H9 (cell line): ENCODE measurements at regions not wholly inside any gene's neighbourhood (a gene's known extent, or its start where the extent isn't known, plus 50 kb on each side); places are given as distances from the start of the nearest gene placed in this dataset.

Experiments used
- DNase-seq: peaks from one replicate; pipeline ENCODE4 v3.0.0-alpha.2; 2017
- H2AFZ ChIP-seq: one replicate; pipeline ENCODE4 v1.6.1; 2013; ENCODE audit warnings: mild to moderate bottlenecking, low read length, control low read depth, moderate library complexity
- H2AK5ac ChIP-seq: 2 replicates; pipeline ENCODE4 v1.6.1; 2013; ENCODE audit warnings: low read length, control low read depth, mixed read lengths; ENCODE audit not compliant: insufficient read length
- H2BK120ac ChIP-seq: one replicate; pipeline ENCODE4 v1.6.1; 2013; ENCODE audit warnings: low read depth, mild to moderate bottlenecking, low read length, control low read depth, inconsistent platforms; ENCODE audit not compliant: poor library complexity, severe bottlenecking
- H2BK12ac ChIP-seq: 2 replicates; pipeline ENCODE4 v1.6.1; 2013; ENCODE audit warnings: low read length, control low read depth, mixed read lengths, low read depth; ENCODE audit not compliant: insufficient read length
- H2BK15ac ChIP-seq: 2 replicates; pipeline ENCODE4 v1.6.1; 2013; ENCODE audit warnings: low read depth, low read length, control low read depth
- H2BK20ac ChIP-seq: one replicate; pipeline ENCODE4 v1.6.1; 2013; ENCODE audit warnings: low read depth, mild to moderate bottlenecking, low read length, control low read depth, inconsistent platforms; ENCODE audit not compliant: poor library complexity, severe bottlenecking
- H2BK5ac ChIP-seq: 2 replicates; pipeline ENCODE4 v1.6.1; 2013; ENCODE audit warnings: low read length, control low read depth, mixed read lengths; ENCODE audit not compliant: insufficient read length
- H3K14ac ChIP-seq: 2 replicates; pipeline ENCODE4 v1.6.1; 2013; ENCODE audit warnings: low read length, control low read depth; ENCODE audit not compliant: insufficient read depth
- H3K18ac ChIP-seq: 2 replicates; pipeline ENCODE4 v1.6.1; 2013; ENCODE audit warnings: low read depth, mild to moderate bottlenecking, mixed read lengths, low read length, control low read depth; ENCODE audit not compliant: insufficient read length
- H3K23ac ChIP-seq: 2 replicates; pipeline ENCODE4 v1.6.1; 2013; ENCODE audit warnings: low read length, control low read depth, mixed read lengths, low read depth; ENCODE audit not compliant: insufficient read length
- H3K23me2 ChIP-seq: 2 replicates; pipeline ENCODE4 v1.6.1; 2013; ENCODE audit warnings: low read depth, mild to moderate bottlenecking, mixed read lengths, low read length, control low read depth; ENCODE audit not compliant: insufficient read length, poor library complexity, severe bottlenecking
- H3K27ac ChIP-seq: 2 replicates; pipeline ENCODE4 v1.5.1; 2013; ENCODE audit warnings: low read length, control low read depth, mixed read lengths, low read depth; ENCODE audit not compliant: insufficient read length
- H3K27me3 ChIP-seq: 2 replicates; pipeline ENCODE4 v1.6.1; 2013; ENCODE audit warnings: low read length, control low read depth, inconsistent platforms; ENCODE audit not compliant: insufficient read depth
- H3K4ac ChIP-seq: 2 replicates; pipeline ENCODE4 v1.6.1; 2013; ENCODE audit warnings: low read depth, mild to moderate bottlenecking, control low read depth, inconsistent platforms, low read length, moderate library complexity
- H3K4me1 ChIP-seq: 2 replicates; pipeline ENCODE4 v1.6.1; 2013; ENCODE audit warnings: low read length, control low read depth, inconsistent platforms; ENCODE audit not compliant: insufficient read depth
- H3K4me2 ChIP-seq: 2 replicates; pipeline ENCODE4 v1.6.1; 2013; ENCODE audit warnings: low read length, control low read depth, mixed read lengths; ENCODE audit not compliant: insufficient read length, insufficient read depth
- H3K56ac ChIP-seq: 2 replicates; pipeline ENCODE4 v1.6.1; 2013; ENCODE audit warnings: low read depth, mild to moderate bottlenecking, mixed read lengths, low read length, control low read depth; ENCODE audit not compliant: insufficient read length
- H3K79me1 ChIP-seq: 2 replicates; pipeline ENCODE4 v1.6.1; 2013; ENCODE audit warnings: low read depth, mild to moderate bottlenecking, moderate library complexity, low read length, control low read depth, inconsistent platforms; ENCODE audit not compliant: insufficient read depth, poor library complexity, severe bottlenecking
- H3K79me2 ChIP-seq: 2 replicates; pipeline ENCODE4 v1.6.1; 2013; ENCODE audit warnings: low read length, control low read depth, inconsistent platforms; ENCODE audit not compliant: insufficient read depth
- H3K9ac ChIP-seq: 2 replicates; pipeline ENCODE4 v1.6.1; 2013; ENCODE audit warnings: low read length, control low read depth, mixed read lengths; ENCODE audit not compliant: insufficient read length; ENCODE audit errors: extremely low read depth
- H3K9me3 ChIP-seq: one replicate; pipeline ENCODE4 v1.6.1; 2013; ENCODE audit warnings: low read depth, low read length, inconsistent platforms; ENCODE audit not compliant: control insufficient read depth
- H3T11ph ChIP-seq: one replicate; pipeline ENCODE4 v1.6.1; 2013; ENCODE audit warnings: mild to moderate bottlenecking, low read length, control low read depth, inconsistent platforms
- H4K20me1 ChIP-seq: one replicate; pipeline ENCODE4 v1.6.1; 2013; ENCODE audit not compliant: control insufficient read depth, insufficient read length, insufficient read depth
- H4K5ac ChIP-seq: 2 replicates; pipeline ENCODE4 v1.6.1; 2013; ENCODE audit warnings: low read depth, mild to moderate bottlenecking, mixed read lengths, low read length, control low read depth; ENCODE audit not compliant: insufficient read length
- H4K8ac ChIP-seq: replicated peaks from 2 replicates; pipeline ENCODE4 v1.6.1; 2013; ENCODE audit warnings: low read length, control low read depth, mixed read lengths, low read depth; ENCODE audit not compliant: insufficient read length
- H4K91ac ChIP-seq: 2 replicates; pipeline ENCODE4 v1.6.1; 2013; ENCODE audit warnings: low read depth, mild to moderate bottlenecking, moderate library complexity, mixed read lengths, low read length, control low read depth; ENCODE audit not compliant: insufficient read length
- H3K27ac Mint-ChIP-seq, 3 experiments: 2 replicates in 2 of 3; 3 replicates in 1 of 3; pipeline ENCODE4 v1.8.0; 2020 to 2021; ENCODE audit warnings: mixed read lengths in 3 of 3, mild to moderate bottlenecking in 1 of 3, moderate library complexity in 1 of 3
- H3K27me3 Mint-ChIP-seq: 2 replicates; pipeline ENCODE4 v1.8.0; 2021; ENCODE audit warnings: low read depth, mild to moderate bottlenecking, moderate library complexity, mixed read lengths
- H3K36me3 Mint-ChIP-seq, 3 experiments: 2 replicates in 2 of 3; 3 replicates in 1 of 3; pipeline ENCODE4 v1.8.0; 2020 to 2021; ENCODE audit warnings: low read depth in 3 of 3, mixed read lengths in 3 of 3; ENCODE audit not compliant: insufficient read depth in 1 of 3
- H3K4me1 Mint-ChIP-seq, 2 experiments: 2 replicates each; pipeline ENCODE4 v1.8.0; 2020; ENCODE audit warnings: mixed read lengths in 2 of 2
- H3K4me3 Mint-ChIP-seq, 2 experiments: 2 replicates in 1 of 2; 3 replicates in 1 of 2; pipeline ENCODE4 v1.8.0; 2020 to 2021; ENCODE audit warnings: mild to moderate bottlenecking in 2 of 2, mixed read lengths in 2 of 2, moderate library complexity in 1 of 2
- H3K9me3 Mint-ChIP-seq, 2 experiments: 2 replicates in 1 of 2; 3 replicates in 1 of 2; pipeline ENCODE4 v1.8.0; 2020; ENCODE audit warnings: mild to moderate bottlenecking in 2 of 2, mixed read lengths in 2 of 2, moderate library complexity in 1 of 2
- CTCF ChIP-seq: fragments of 200-600 bp; sonication (generic); conservative IDR thresholded peaks from 3 replicates; pipeline ENCODE4 v1.8.0; 2021; ENCODE audit warnings: antibody characterized with exemption, mild to moderate bottlenecking
- WGBS: extraction: QIAGEN DNeasy Blood & Tissue Kit; methylation state at CpG from one replicate; pipeline ENCODE4 v1.1.7; 2013; ENCODE audit warnings: missing lambda C conversion rate, low lambda C conversion rate, mixed read lengths; ENCODE audit not compliant: insufficient read length; ENCODE audit errors: extremely low coverage; 5-methylcytosine and 5-hydroxymethylcytosine counted together

- Histone ChIP-seq H3K27me3 (no peaks in the 10 kb centered on the region), H4K8ac (no peak overlapping the region), H2AFZ (no peak overlapping the region), H3K79me2 (no peaks in the 10 kb centered on the region), H3K9me3 (no peaks in the 10 kb centered on the region), H3K56ac (no peak overlapping the region), H2BK5ac (no peak overlapping the region), H4K5ac (no peak overlapping the region), H2AK5ac (no peak overlapping the region), H2BK15ac (no peak overlapping the region), H3K14ac (no peak overlapping the region), H2BK12ac (no peak overlapping the region), H4K91ac (no peak overlapping the region), H3K79me1 (no peaks in the 10 kb centered on the region), H3K23me2 (no peaks in the 10 kb centered on the region), H3K9ac (no peak overlapping the region), H4K20me1 (no peaks in the 10 kb centered on the region), H3K27ac (no peak overlapping the region), H3K4ac (no peak overlapping the region), H3T11ph (no peak overlapping the region), H2BK120ac (no peak overlapping the region), H3K23ac (no peak overlapping the region), H3K18ac (no peak overlapping the region), H3K4me2 (no peak overlapping the region), H3K4me1 (no peaks in the 10 kb centered on the region), H2BK20ac (no peak overlapping the region)
- H3K4me3 Mint-ChIP-seq = no peak overlapping the region
- TF ChIP-seq CTCF = no peak
- DNase-seq = no peak
- no peaks in the 10 kb centered on the region for H3K27me3 Mint-ChIP-seq
- no CpG with 5 or more reads among the region's 4 CpGs for WGBS
- peaks cover 0 to 1% (median 0%) of the 10 kb centered on the region in 3 experiments; a peak in 1 of 7 replicates for H3K36me3 Mint-ChIP-seq
- H3K4me1 Mint-ChIP-seq = peaks cover 2 to 3% of the 10 kb centered on the region in 2 experiments; a peak in 1 of 4 replicates
- no peaks in the 10 kb centered on the region; a peak in 1 of 5 replicates for H3K9me3 Mint-ChIP-seq
- H3K27ac Mint-ChIP-seq = no peak overlapping the region
These were observed 224.6 kb upstream of the PPARGC1A start for GRCh38 chr4:24114444-24114843.
